Endometrium (tissue), 2 donors: ENCODE measurements at regions not wholly inside any gene's neighbourhood (a gene's known extent, or its start where the extent isn't known, plus 50 kb on each side); places are given as distances from the start of the nearest gene placed in this dataset.

Experiments
- FAIRE-seq: peaks from 2 replicates; lab custom pipeline; 2012; peaks lifted over from hg19 to GRCh38; lab: Jason Lieb, UNC
- donor health status: control.
- donor health status: control.

- no peak for FAIRE-seq
These were observed 433.0 kb upstream of the REG3G start for GRCh38 chr2:78592491-78592890.

GRCh38 chr2:78601113-78601512 is 424.4 kb upstream of the REG3G start:
- no peak for FAIRE-seq

DNA sequence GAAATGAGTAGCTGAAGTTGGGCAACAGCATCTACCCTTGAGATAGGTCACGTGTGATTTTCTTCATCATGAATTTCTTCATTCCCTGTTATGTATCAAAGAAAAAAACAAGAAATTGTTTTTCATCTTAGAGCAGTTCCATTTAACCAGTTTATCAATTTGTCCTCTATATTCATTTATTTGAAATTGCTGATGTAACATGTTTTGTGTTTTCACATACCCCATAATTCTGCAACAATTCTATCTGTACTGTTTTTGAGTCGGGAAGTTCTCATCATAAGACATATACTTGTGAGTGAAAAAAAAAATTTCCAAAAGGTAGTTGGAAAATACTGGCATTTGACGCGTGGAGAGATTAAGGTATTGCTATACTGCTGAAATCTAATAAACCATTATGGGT is 422.6 kb upstream of the REG3G start:
- FAIRE-seq, result no peak

GRCh38 chr2:78606895-78607294 is 418.6 kb upstream of the REG3G start:
- FAIRE-seq, result no peak

- FAIRE-seq, result no peak
These were observed 410.8 kb upstream of the REG3G start for GRCh38 chr2:78614726-78615125.

DNA sequence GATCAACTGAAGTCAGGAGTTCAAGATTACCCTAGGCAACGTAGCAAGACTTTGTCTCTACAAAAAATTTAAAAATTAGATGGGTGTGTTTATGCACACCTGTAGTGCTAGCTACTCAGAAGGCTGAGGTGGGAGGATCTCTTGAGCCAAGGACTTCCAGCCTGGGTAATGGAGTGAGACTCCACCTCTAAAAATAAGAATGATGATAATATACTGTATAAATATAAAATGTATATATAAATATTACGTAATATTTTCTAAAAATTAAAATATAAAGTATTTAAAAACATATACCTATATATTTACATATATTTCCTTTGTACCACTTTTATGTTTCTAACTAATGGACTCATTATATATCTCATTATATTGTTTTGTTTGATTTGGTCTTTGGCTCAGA is 409.5 kb upstream of the REG3G start:
- FAIRE-seq, result no peak

- FAIRE-seq, result no peak
These were observed 391.1 kb upstream of the REG3G start for GRCh38 chr2:78634425-78634824.

- no peak for FAIRE-seq
These were observed 380.6 kb upstream of the REG3G start for GRCh38 chr2:78644854-78645253.

GRCh38 chr2:78646533-78647364 is 378.8 kb upstream of the REG3G start:
- FAIRE-seq, result no peak

DNA sequence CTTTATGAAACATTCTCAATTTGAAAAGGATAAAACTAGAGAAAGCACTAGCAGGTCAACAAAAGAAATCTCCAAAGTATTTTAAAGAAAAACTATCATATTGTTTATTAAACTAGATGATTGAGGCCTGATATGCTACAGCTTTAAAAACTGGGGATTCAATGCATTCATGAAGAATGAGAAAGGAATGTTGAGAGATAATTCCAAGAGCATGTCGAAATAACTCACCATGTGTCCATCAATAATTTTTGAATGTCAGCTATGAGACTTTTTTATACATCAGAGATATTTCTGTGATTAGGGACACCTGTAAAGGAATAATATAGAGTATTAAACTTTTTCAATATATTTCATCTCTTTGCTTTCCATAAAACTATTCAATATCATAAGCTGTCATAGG is 376.9 kb upstream of the REG3G start:
- FAIRE-seq, result no peak

DNA sequence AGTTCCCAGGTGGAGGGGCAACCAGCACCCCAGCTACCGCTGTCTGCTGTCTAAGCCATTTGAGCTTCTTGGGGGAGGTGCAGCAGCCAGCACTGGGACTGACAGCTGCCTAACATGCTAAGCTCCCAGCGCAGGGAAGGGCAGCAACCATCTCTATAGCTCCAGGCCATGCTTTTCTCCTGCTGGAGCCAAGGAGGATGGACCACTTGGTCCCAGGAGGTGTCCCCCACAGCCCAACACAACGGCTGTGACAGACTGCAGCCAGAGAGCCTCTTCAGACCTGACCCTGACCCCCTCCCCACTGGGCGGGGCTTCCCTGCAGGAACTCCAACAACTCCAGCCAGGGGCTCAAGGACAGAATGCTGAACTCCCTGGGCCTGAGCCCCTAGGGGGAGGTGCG is 370.6 kb upstream of the REG3G start:
- FAIRE-seq, result no peak

DNA sequence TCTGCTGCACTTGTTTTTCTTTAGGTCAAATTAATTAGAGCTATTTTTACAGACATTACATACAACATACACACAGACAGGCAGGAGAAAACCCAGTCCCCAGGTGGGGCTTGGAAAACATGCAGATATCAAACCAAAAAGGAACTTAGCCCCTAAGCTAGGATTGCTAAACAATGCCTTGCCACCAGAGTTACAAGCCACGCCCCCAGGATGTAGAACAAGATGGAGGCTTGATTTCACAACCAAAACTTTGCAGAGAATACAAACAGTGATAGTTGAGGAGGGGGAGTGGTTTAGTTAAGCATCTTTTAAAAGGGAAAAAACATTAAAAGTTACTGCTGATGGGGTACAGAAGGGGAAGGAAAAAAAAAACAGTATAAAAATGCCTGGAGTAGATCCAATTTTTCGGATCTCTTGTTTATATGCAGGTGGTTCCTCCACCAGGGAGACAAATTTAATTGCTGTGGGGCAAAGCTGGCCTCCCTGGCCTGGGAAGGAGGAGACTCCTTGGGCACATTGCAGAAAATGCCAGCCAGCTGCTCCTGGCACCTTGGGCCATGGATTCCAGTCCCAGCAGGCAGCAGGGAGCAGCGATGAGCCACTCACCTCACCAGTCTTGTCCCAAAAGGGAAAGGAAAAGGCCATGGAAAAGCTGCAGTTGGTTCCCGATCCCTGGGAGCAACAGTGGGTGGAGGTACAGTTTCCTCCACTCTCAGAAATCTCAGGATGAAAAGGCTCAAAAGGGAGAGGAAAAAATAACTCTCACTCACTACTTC is 348.4 kb upstream of the REG3G start:
- no peak for FAIRE-seq

GRCh38 chr2:78677774-78678173 is 347.7 kb upstream of the REG3G start:
- FAIRE-seq, result no peak

DNA sequence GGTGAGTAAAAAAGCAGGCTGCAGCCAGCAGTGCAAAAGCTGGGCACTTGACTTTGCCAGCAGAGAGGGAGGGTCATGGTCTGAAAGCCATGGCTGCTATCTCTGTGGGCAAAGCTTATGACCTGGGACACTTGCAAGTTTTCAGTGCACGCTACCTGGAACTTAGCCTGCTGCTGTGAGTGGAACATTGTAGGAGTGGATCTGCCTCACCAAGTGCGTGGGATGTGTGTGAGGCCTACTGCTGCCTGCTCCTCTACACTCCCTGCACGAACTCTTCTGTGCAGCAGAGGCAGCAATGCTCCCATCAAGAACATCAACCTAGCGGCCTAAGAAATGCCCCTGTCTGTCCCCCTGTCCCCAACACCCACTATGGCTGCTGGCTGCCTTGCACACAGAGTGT is 344.1 kb upstream of the REG3G start:
- no peak for FAIRE-seq

DNA sequence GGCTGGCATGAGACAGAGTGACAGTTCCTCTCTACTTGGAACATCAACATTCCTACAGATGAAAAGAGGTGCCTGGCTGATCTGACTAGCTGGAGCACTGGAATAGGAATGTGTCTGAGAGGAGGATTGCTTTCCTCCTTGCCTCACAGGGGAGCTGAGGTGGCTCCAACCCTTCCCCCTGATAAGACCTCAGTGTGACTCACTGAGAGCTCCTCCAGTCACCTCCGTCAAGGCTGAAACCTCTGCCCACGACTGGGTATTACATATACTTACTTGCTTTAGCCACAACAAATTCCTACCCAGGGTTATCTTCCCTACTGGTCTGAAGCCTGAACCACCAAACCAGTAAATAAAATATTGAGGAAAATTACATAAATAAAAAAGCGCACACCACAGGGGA is 342.7 kb upstream of the REG3G start:
- no peak for FAIRE-seq

DNA sequence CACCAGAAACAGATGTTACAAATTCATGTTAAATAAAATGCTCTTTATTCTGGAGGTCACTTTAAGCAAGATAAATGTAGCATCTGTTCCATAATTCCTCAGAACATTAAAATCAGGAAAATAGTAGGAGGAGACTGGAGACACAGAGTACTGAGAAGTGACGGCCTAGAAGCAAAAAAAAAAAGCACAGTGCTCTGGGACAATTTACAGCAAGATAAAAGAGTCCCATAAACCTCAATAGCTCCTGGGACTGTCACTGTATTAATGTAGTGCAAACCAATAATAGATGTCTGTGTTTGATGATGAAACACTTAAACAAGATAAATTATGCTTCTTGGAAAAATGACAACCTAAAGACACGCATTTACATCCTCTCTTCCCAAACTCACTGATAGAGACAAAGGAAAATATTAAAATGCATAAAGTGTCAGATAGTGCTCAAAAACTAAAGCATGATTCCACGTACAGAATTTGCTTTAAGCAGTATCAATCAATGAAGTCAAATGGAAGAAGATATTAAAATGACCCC is 338.8 kb upstream of the REG3G start:
- no peak for FAIRE-seq

GRCh38 chr2:78699696-78700095 is 325.8 kb upstream of the REG3G start:
- no peak for FAIRE-seq

- FAIRE-seq, result no peak
These were observed 324.0 kb upstream of the REG3G start for GRCh38 chr2:78701546-78701945.

- FAIRE-seq, result no peak
These were observed 317.6 kb upstream of the REG3G start for GRCh38 chr2:78707776-78708386.

DNA sequence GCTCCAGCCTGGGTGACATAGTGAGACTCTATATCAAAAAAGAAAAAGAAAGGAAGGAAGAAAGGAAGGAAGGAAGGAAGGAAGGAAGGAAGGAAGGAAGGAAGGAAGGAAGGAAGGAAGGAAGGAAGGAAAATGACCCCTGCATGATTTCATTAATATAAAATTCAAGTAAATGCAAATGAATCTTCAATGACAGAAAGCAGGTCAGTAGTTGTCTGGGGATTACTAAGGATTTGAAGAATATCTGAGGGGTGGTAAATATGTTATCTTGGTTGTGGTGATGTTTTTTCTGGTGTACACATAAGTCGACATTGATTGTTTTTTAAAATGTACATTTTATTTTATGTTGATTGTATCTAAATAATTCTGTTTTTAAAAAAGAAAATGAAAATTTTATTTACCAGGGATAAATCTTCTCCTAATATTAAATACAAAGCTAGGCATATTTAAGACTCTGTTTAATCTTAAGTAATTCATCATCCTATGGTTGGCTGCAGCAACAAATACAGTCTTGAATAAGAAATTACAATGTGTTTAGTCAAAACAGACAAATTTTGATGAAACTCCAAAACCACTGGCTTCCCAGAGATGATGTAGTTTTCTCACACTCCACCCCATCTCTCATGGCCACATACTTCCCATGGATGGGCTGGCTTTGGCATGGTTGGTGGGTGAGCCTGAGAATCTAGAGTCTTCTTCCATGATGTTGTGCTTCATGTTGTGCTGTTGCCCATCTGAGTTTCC is 314.7 kb upstream of the REG3G start:
- no peak for FAIRE-seq

DNA sequence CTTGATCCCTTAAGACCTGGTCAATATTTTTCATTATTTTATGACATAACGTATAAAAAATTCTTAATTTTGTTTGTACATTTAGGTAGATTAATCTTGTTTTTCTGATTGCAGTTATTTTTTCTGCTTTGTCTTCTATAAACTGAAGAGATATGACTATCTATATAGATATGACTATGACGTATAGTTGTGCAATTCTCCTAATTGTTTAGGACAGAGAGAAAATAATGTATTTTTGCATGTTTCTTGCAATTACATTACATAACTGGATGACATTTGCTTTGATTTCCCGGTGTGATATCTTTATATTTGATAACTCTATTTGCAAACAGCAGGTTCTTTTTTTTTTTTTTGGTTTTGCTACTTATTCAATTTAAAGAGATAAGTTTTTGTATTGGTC is 310.2 kb upstream of the REG3G start:
- FAIRE-seq, result no peak

DNA sequence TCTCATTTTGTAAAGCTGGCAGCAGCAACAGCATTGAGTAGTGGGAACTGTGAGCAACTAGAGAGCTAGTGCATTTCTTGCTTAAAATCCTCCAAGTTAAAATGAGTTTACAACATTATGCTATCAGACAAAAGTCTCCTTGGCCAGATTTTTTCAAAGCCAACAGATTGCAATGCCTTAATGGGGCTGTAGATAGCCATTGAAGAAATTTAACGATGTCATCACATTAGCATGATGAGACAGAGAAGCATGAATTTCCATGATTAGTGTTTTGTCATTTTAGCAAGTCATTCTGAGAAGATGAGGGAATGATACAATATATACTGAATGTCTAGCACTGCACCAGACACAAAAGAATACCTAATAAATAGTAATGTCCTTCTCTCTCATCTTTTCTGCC is 307.5 kb upstream of the REG3G start:
- no peak for FAIRE-seq
